GM21526 (cell line): ENCODE measurements at regions not wholly inside any gene's neighbourhood (a gene's known extent, or its start where the extent isn't known, plus 50 kb on each side); places are given as distances from the start of the nearest gene placed in this dataset.
"Not testable (repeated sequence)": the region's sequence is repeated elsewhere in the genome, so short reads cannot be mapped to it uniquely, and the experiment has no call there.

Experiments
- ATAC-seq: cut with Tn5 transposase; IDR thresholded peaks from one replicate; pipeline ENCODE4 v1.9.1; 2021; ENCODE audit warnings: moderate library complexity; ENCODE audit not compliant: unreplicated experiment, low FRiP score

- ATAC-seq, result no peak
Measured at GRCh38 chr1:214141486-214141885, 139.5 kb upstream of the SMYD2 start.

GRCh38 chr1:214143006-214143992 is 137.7 kb upstream of the SMYD2 start:
- no peak for ATAC-seq

- not testable (repeated sequence) for ATAC-seq
Measured at GRCh38 chr1:214144521-214144920, 136.4 kb upstream of the SMYD2 start.

- ATAC-seq, result no peak
Measured at GRCh38 chr1:214146523-214146922, 134.4 kb upstream of the SMYD2 start.

- no peak for ATAC-seq
Measured at GRCh38 chr1:214154596-214155292, 126.2 kb upstream of the SMYD2 start.

GRCh38 chr1:214155987-214156625 is 124.9 kb upstream of the SMYD2 start:
- no peak for ATAC-seq

- no peak for ATAC-seq
Measured at GRCh38 chr1:214164173-214164572, 116.8 kb upstream of the SMYD2 start.

- no peak for ATAC-seq
Measured at GRCh38 chr1:214165850-214166374, 115.0 kb upstream of the SMYD2 start.

- ATAC-seq, result no peak
Measured at GRCh38 chr1:214174508-214175199, 106.3 kb upstream of the SMYD2 start.

GRCh38 chr1:214178102-214178501 is 102.9 kb upstream of the SMYD2 start:
- ATAC-seq, result no peak

GRCh38 chr1:214184992-214185391 is 96.0 kb upstream of the SMYD2 start:
- ATAC-seq, result no peak

GRCh38 chr1:214186103-214186824 is 94.7 kb upstream of the SMYD2 start:
- no peak for ATAC-seq

- ATAC-seq, result no peak
Measured at GRCh38 chr1:214187121-214187900, 93.6 kb upstream of the SMYD2 start.

GRCh38 chr1:214187933-214188332 is 93.0 kb upstream of the SMYD2 start:
- ATAC-seq, result no peak

GRCh38 chr1:214188835-214189234 is 92.1 kb upstream of the SMYD2 start:
- ATAC-seq, result no peak

- no peak for ATAC-seq
Measured at GRCh38 chr1:214192825-214193643, 87.9 kb upstream of the SMYD2 start.

GRCh38 chr1:214193691-214194090 is 87.3 kb upstream of the SMYD2 start:
- no peak for ATAC-seq

GRCh38 chr1:214198571-214198970 is 82.4 kb upstream of the SMYD2 start:
- ATAC-seq, result no peak
